H9 (cell line): ENCODE measurements at regions not wholly inside any gene's neighbourhood (a gene's known extent, or its start where the extent isn't known, plus 50 kb on each side); places are given as distances from the start of the nearest gene placed in this dataset.

ENCODE experiments used
- DNase-seq: peaks from one replicate; pipeline ENCODE4 v3.0.0-alpha.2; 2017
- H2AFZ ChIP-seq: one replicate; pipeline ENCODE4 v1.6.1; 2013; ENCODE audit warnings: mild to moderate bottlenecking, low read length, control low read depth, moderate library complexity
- H2AK5ac ChIP-seq: 2 replicates; pipeline ENCODE4 v1.6.1; 2013; ENCODE audit warnings: low read length, control low read depth, mixed read lengths; ENCODE audit not compliant: insufficient read length
- H2BK120ac ChIP-seq: one replicate; pipeline ENCODE4 v1.6.1; 2013; ENCODE audit warnings: low read depth, mild to moderate bottlenecking, low read length, control low read depth, inconsistent platforms; ENCODE audit not compliant: poor library complexity, severe bottlenecking
- H2BK12ac ChIP-seq: 2 replicates; pipeline ENCODE4 v1.6.1; 2013; ENCODE audit warnings: low read length, control low read depth, mixed read lengths, low read depth; ENCODE audit not compliant: insufficient read length
- H2BK15ac ChIP-seq: 2 replicates; pipeline ENCODE4 v1.6.1; 2013; ENCODE audit warnings: low read depth, low read length, control low read depth
- H2BK20ac ChIP-seq: one replicate; pipeline ENCODE4 v1.6.1; 2013; ENCODE audit warnings: low read depth, mild to moderate bottlenecking, low read length, control low read depth, inconsistent platforms; ENCODE audit not compliant: poor library complexity, severe bottlenecking
- H2BK5ac ChIP-seq: 2 replicates; pipeline ENCODE4 v1.6.1; 2013; ENCODE audit warnings: low read length, control low read depth, mixed read lengths; ENCODE audit not compliant: insufficient read length
- H3K14ac ChIP-seq: 2 replicates; pipeline ENCODE4 v1.6.1; 2013; ENCODE audit warnings: low read length, control low read depth; ENCODE audit not compliant: insufficient read depth
- H3K18ac ChIP-seq: 2 replicates; pipeline ENCODE4 v1.6.1; 2013; ENCODE audit warnings: low read depth, mild to moderate bottlenecking, mixed read lengths, low read length, control low read depth; ENCODE audit not compliant: insufficient read length
- H3K23ac ChIP-seq: 2 replicates; pipeline ENCODE4 v1.6.1; 2013; ENCODE audit warnings: low read length, control low read depth, mixed read lengths, low read depth; ENCODE audit not compliant: insufficient read length
- H3K23me2 ChIP-seq: 2 replicates; pipeline ENCODE4 v1.6.1; 2013; ENCODE audit warnings: low read depth, mild to moderate bottlenecking, mixed read lengths, low read length, control low read depth; ENCODE audit not compliant: insufficient read length, poor library complexity, severe bottlenecking
- H3K27ac ChIP-seq: 2 replicates; pipeline ENCODE4 v1.5.1; 2013; ENCODE audit warnings: low read length, control low read depth, mixed read lengths, low read depth; ENCODE audit not compliant: insufficient read length
- H3K27me3 ChIP-seq: 2 replicates; pipeline ENCODE4 v1.6.1; 2013; ENCODE audit warnings: low read length, control low read depth, inconsistent platforms; ENCODE audit not compliant: insufficient read depth
- H3K4ac ChIP-seq: 2 replicates; pipeline ENCODE4 v1.6.1; 2013; ENCODE audit warnings: low read depth, mild to moderate bottlenecking, control low read depth, inconsistent platforms, low read length, moderate library complexity
- H3K4me1 ChIP-seq: 2 replicates; pipeline ENCODE4 v1.6.1; 2013; ENCODE audit warnings: low read length, control low read depth, inconsistent platforms; ENCODE audit not compliant: insufficient read depth
- H3K4me2 ChIP-seq: 2 replicates; pipeline ENCODE4 v1.6.1; 2013; ENCODE audit warnings: low read length, control low read depth, mixed read lengths; ENCODE audit not compliant: insufficient read length, insufficient read depth
- H3K56ac ChIP-seq: 2 replicates; pipeline ENCODE4 v1.6.1; 2013; ENCODE audit warnings: low read depth, mild to moderate bottlenecking, mixed read lengths, low read length, control low read depth; ENCODE audit not compliant: insufficient read length
- H3K79me1 ChIP-seq: 2 replicates; pipeline ENCODE4 v1.6.1; 2013; ENCODE audit warnings: low read depth, mild to moderate bottlenecking, moderate library complexity, low read length, control low read depth, inconsistent platforms; ENCODE audit not compliant: insufficient read depth, poor library complexity, severe bottlenecking
- H3K79me2 ChIP-seq: 2 replicates; pipeline ENCODE4 v1.6.1; 2013; ENCODE audit warnings: low read length, control low read depth, inconsistent platforms; ENCODE audit not compliant: insufficient read depth
- H3K9ac ChIP-seq: 2 replicates; pipeline ENCODE4 v1.6.1; 2013; ENCODE audit warnings: low read length, control low read depth, mixed read lengths; ENCODE audit not compliant: insufficient read length; ENCODE audit errors: extremely low read depth
- H3K9me3 ChIP-seq: one replicate; pipeline ENCODE4 v1.6.1; 2013; ENCODE audit warnings: low read depth, low read length, inconsistent platforms; ENCODE audit not compliant: control insufficient read depth
- H3T11ph ChIP-seq: one replicate; pipeline ENCODE4 v1.6.1; 2013; ENCODE audit warnings: mild to moderate bottlenecking, low read length, control low read depth, inconsistent platforms
- H4K20me1 ChIP-seq: one replicate; pipeline ENCODE4 v1.6.1; 2013; ENCODE audit not compliant: control insufficient read depth, insufficient read length, insufficient read depth
- H4K5ac ChIP-seq: 2 replicates; pipeline ENCODE4 v1.6.1; 2013; ENCODE audit warnings: low read depth, mild to moderate bottlenecking, mixed read lengths, low read length, control low read depth; ENCODE audit not compliant: insufficient read length
- H4K8ac ChIP-seq: replicated peaks from 2 replicates; pipeline ENCODE4 v1.6.1; 2013; ENCODE audit warnings: low read length, control low read depth, mixed read lengths, low read depth; ENCODE audit not compliant: insufficient read length
- H4K91ac ChIP-seq: 2 replicates; pipeline ENCODE4 v1.6.1; 2013; ENCODE audit warnings: low read depth, mild to moderate bottlenecking, moderate library complexity, mixed read lengths, low read length, control low read depth; ENCODE audit not compliant: insufficient read length
- H3K27ac Mint-ChIP-seq, 3 experiments: 2 replicates in 2 of 3; 3 replicates in 1 of 3; pipeline ENCODE4 v1.8.0; 2020 to 2021; ENCODE audit warnings: mixed read lengths in 3 of 3, mild to moderate bottlenecking in 1 of 3, moderate library complexity in 1 of 3
- H3K27me3 Mint-ChIP-seq: 2 replicates; pipeline ENCODE4 v1.8.0; 2021; ENCODE audit warnings: low read depth, mild to moderate bottlenecking, moderate library complexity, mixed read lengths
- H3K36me3 Mint-ChIP-seq, 3 experiments: 2 replicates in 2 of 3; 3 replicates in 1 of 3; pipeline ENCODE4 v1.8.0; 2020 to 2021; ENCODE audit warnings: low read depth in 3 of 3, mixed read lengths in 3 of 3; ENCODE audit not compliant: insufficient read depth in 1 of 3
- H3K4me1 Mint-ChIP-seq, 2 experiments: 2 replicates each; pipeline ENCODE4 v1.8.0; 2020; ENCODE audit warnings: mixed read lengths in 2 of 2
- H3K4me3 Mint-ChIP-seq, 2 experiments: 2 replicates in 1 of 2; 3 replicates in 1 of 2; pipeline ENCODE4 v1.8.0; 2020 to 2021; ENCODE audit warnings: mild to moderate bottlenecking in 2 of 2, mixed read lengths in 2 of 2, moderate library complexity in 1 of 2
- H3K9me3 Mint-ChIP-seq, 2 experiments: 2 replicates in 1 of 2; 3 replicates in 1 of 2; pipeline ENCODE4 v1.8.0; 2020; ENCODE audit warnings: mild to moderate bottlenecking in 2 of 2, mixed read lengths in 2 of 2, moderate library complexity in 1 of 2
- WGBS: extraction: QIAGEN DNeasy Blood & Tissue Kit; methylation state at CpG from one replicate; pipeline ENCODE4 v1.1.7; 2013; ENCODE audit warnings: missing lambda C conversion rate, low lambda C conversion rate, mixed read lengths; ENCODE audit not compliant: insufficient read length; ENCODE audit errors: extremely low coverage; 5-methylcytosine and 5-hydroxymethylcytosine counted together
- TF ChIP-seq, protein P1 (sequence below): fragments of 200-600 bp; sonication (generic); conservative IDR thresholded peaks from 3 replicates; pipeline ENCODE4 v1.8.0; 2021; ENCODE audit warnings: antibody characterized with exemption, mild to moderate bottlenecking

GRCh38 chr14:55847766-55848165 lies 267.8 kb downstream of the KTN1 start:
- Histone ChIP-seq H2BK12ac (no peak overlapping the region), H3K79me2 (no peaks in the 10 kb centered on the region), H3K4me2 (no peak overlapping the region), H3K27ac (no peak overlapping the region), H2BK15ac (no peak overlapping the region), H3K4me1 (no peaks in the 10 kb centered on the region), H4K20me1 (no peaks in the 10 kb centered on the region), H2AK5ac (no peak overlapping the region), H4K91ac (no peak overlapping the region), H3K23ac (no peak overlapping the region), H3K79me1 (no peaks in the 10 kb centered on the region), H2BK120ac (no peak overlapping the region), H3T11ph (no peak overlapping the region), H3K27me3 (no peaks in the 10 kb centered on the region), H2AFZ (no peak overlapping the region), H3K23me2 (no peaks in the 10 kb centered on the region), H3K56ac (no peak overlapping the region), H3K14ac (no peak overlapping the region), H4K5ac (no peak overlapping the region), H3K4ac (no peak overlapping the region), H2BK20ac (no peak overlapping the region), H3K9me3 (no peaks in the 10 kb centered on the region), H4K8ac (no peak overlapping the region), H3K9ac (no peak overlapping the region), H3K18ac (no peak overlapping the region), H2BK5ac (no peak overlapping the region)
- Mint-ChIP-seq H3K4me1 (no peaks in the 10 kb centered on the region), H3K36me3 (peaks cover 1 to 16% (median 4%) of the 10 kb centered on the region in 3 experiments; a peak in 4 of 7 replicates), H3K9me3 (peaks cover 8 to 10% of the 10 kb centered on the region in 2 experiments; a peak in 3 of 5 replicates), H3K4me3 (no peak overlapping the region), H3K27ac (no peak overlapping the region), H3K27me3 (peaks cover 2% of the 10 kb centered on the region; the same call in 1 of the 2 replicates)
- TF ChIP-seq, protein P1, sequence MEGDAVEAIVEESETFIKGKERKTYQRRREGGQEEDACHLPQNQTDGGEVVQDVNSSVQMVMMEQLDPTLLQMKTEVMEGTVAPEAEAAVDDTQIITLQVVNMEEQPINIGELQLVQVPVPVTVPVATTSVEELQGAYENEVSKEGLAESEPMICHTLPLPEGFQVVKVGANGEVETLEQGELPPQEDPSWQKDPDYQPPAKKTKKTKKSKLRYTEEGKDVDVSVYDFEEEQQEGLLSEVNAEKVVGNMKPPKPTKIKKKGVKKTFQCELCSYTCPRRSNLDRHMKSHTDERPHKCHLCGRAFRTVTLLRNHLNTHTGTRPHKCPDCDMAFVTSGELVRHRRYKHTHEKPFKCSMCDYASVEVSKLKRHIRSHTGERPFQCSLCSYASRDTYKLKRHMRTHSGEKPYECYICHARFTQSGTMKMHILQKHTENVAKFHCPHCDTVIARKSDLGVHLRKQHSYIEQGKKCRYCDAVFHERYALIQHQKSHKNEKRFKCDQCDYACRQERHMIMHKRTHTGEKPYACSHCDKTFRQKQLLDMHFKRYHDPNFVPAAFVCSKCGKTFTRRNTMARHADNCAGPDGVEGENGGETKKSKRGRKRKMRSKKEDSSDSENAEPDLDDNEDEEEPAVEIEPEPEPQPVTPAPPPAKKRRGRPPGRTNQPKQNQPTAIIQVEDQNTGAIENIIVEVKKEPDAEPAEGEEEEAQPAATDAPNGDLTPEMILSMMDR, result no peak
- no peak for DNase-seq
- no CpG with 5 or more reads among the region's 3 CpGs for WGBS
